Right lobe of liver (tissue), 4 donors: ENCODE measurements at regions not wholly inside any gene's neighbourhood (a gene's known extent, or its start where the extent isn't known, plus 50 kb on each side); places are given as distances from the start of the nearest gene placed in this dataset.

Source experiments
- CTCF ChIP-seq, 4 donors: fragments of 200-600 bp in 3 of 4; fragments of 450-650 bp in 1 of 4; IDR thresholded peaks; one replicate each; pipeline versions ENCODE4 v1.5.1 to v1.8.0; 2016 to 2022; ENCODE audit warnings: antibody characterized with exemption in 4 of 4, mild to moderate bottlenecking in 2 of 4
- POLR2A ChIP-seq: fragments of 450-650 bp; IDR thresholded peaks from one replicate; pipeline ENCODE4 v1.6.1; 2017; ENCODE audit warnings: antibody characterized with exemption, mild to moderate bottlenecking
- donor health status: DM: no; HTN: no; CAD: no.
- donor health status: DM: no; HTN: no; CAD: no.
- donor health status: DM: no; HTN: yes; CAD: no.

DNA sequence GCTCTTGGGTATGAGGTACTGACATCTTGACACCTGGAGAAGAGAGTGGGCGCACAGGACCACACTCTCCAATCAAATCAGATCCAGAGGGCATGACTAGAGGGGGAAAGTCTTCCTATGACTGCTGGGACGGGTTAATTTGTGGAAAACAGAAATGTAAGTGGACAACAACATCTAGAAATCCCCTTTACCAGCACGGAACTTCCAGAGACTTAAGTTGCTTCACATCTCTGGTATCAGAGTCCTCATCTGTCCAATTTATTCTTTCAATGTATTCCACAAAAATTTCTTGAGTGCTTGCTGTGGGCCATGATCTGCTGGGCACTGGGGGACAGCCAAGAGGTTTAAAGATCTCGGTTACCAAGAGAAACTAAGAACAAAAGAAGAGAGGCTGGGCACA lies 159.2 kb downstream of the COPRS start:
- TF ChIP-seq CTCF (IDR thresholded peaks at IDR 0.05) (no peak), POLR2A (no peak)
